HepG2 (cell line): ENCODE measurements at regions not wholly inside any gene's neighbourhood (a gene's known extent, or its start where the extent isn't known, plus 50 kb on each side); places are given as distances from the start of the nearest gene placed in this dataset.

ENCODE experiments used
- ATAC-seq: fragments of 200-7000 bp; cut with Tn5 transposase; 3 replicates; pipeline ENCODE4 v1.9.1; 2020; ENCODE audit warnings: mild to moderate bottlenecking, moderate library complexity
- BruUV-seq: library from RNA; stranded (reverse); fragments of 400-500 nt; replicated peaks from 2 replicates; lab custom pipeline; 2021; lab: Mats Ljungman, UMichigan
- CTCF ChIA-PET: fragments of 300-600 bp; formaldehyde crosslinking; extraction: SDS; loops from one replicate; lab custom pipeline; 2021; ENCODE audit warnings: low total read pairs, inconsistent platforms, low intra/inter-chr PET ratio; lab: Yijun Ruan, JAX
- POLR2A ChIA-PET: fragments of 350-600 bp; sonication (Branson Sonifier 250); formaldehyde crosslinking; loops from one replicate; lab custom pipeline; 2020; ENCODE audit warnings: antibody characterized with exemption, inconsistent platforms; lab: Yijun Ruan, JAX
- DNase-seq: peaks from one replicate; pipeline ENCODE4 v3.0.0-alpha.2; 2015; ENCODE audit warnings: low spot score
- FAIRE-seq: peaks from 3 replicates; lab custom pipeline; 2011; peaks lifted over from hg19 to GRCh38; lab: Jason Lieb, UNC
- H2AFZ ChIP-seq: one replicate; pipeline ENCODE4 v1.6.1; 2011; ENCODE audit warnings: low read length, inconsistent platforms
- H3K27ac ChIP-seq: fragments of 300-600 bp; 3 replicates; pipeline ENCODE4 v1.8.0; 2011; ENCODE audit warnings: mixed run types, mild to moderate bottlenecking, mixed read lengths, low read length, inconsistent platforms; ENCODE audit not compliant: insufficient read depth; ENCODE audit errors: extremely low read length
- H3K27me3 ChIP-seq, 2 experiments: fragments of 200-600 bp in 1 of 2; 2 replicates in 1 of 2; 3 replicates in 1 of 2; pipeline versions ENCODE4 v1.6.0 to v1.8.0; 2011; ENCODE audit warnings: low read length in 2 of 2, mild to moderate bottlenecking in 2 of 2, moderate library complexity in 2 of 2, inconsistent platforms in 1 of 2; ENCODE audit not compliant: insufficient read depth in 2 of 2, control insufficient read depth in 1 of 2
- H3K36me3 ChIP-seq, 2 experiments: fragments of 200-600 bp in 1 of 2; replicated peaks in 1 of 2; 2 replicates in 1 of 2; 3 replicates in 1 of 2; pipeline versions ENCODE4 v1.5.1 to v1.8.0; 2011; ENCODE audit warnings: low read length in 2 of 2, inconsistent platforms in 1 of 2; ENCODE audit not compliant: insufficient read depth in 2 of 2, control insufficient read depth in 1 of 2
- H3K4me1 ChIP-seq: 2 replicates; pipeline ENCODE4 v1.5.1; 2012; ENCODE audit warnings: low read length, inconsistent platforms; ENCODE audit not compliant: insufficient read depth
- H3K4me2 ChIP-seq: 2 replicates; pipeline ENCODE4 v1.6.0; 2011; ENCODE audit warnings: low read depth, low read length, inconsistent platforms
- H3K4me3 ChIP-seq, 3 experiments: fragments of 200-600 bp in 1 of 3; sonication (generic), shearing (Covaris generic) in 1 of 3; replicated peaks in 1 of 3; 2 replicates each; pipeline ENCODE4 v1.5.1; 2011 to 2016; ENCODE audit warnings: low read length in 3 of 3, inconsistent platforms in 2 of 3, low read depth in 2 of 3, mild to moderate bottlenecking in 2 of 3, control low read depth in 1 of 3, mixed read lengths in 1 of 3; ENCODE audit not compliant: insufficient read depth in 1 of 3
- H3K79me2 ChIP-seq: one replicate; pipeline ENCODE4 v1.6.1; 2011; ENCODE audit warnings: low read length, inconsistent platforms; ENCODE audit not compliant: insufficient read depth
- H3K9ac ChIP-seq: 2 replicates; pipeline ENCODE4 v1.6.0; 2011; ENCODE audit warnings: mild to moderate bottlenecking, low read depth, low read length, inconsistent platforms; ENCODE audit not compliant: insufficient read depth
- H3K9me3 ChIP-seq: 2 replicates; pipeline ENCODE4 v1.5.1; 2012; ENCODE audit warnings: mild to moderate bottlenecking, low read length
- H4K20me1 ChIP-seq: 2 replicates; pipeline ENCODE4 v1.6.0; 2011; ENCODE audit warnings: inconsistent platforms, mild to moderate bottlenecking, low read length, moderate library complexity; ENCODE audit not compliant: insufficient read depth
- MZF1 ChIP-seq: sonication (generic); formaldehyde crosslinking; IDR thresholded peaks from 2 replicates; pipeline ENCODE4 v1.8.1; 2023; ENCODE audit warnings: mild to moderate bottlenecking, missing genetic modification reagents, borderline replicate concordance
- SP2 ChIP-seq: sonication (generic); formaldehyde crosslinking; IDR thresholded peaks from 2 replicates; pipeline ENCODE4 v1.5.1; 2020; ENCODE audit warnings: mild to moderate bottlenecking, missing genetic modification reagents
- TP53 ChIP-seq: sonication (generic); formaldehyde crosslinking; conservative IDR thresholded peaks from 2 replicates; pipeline ENCODE4 v1.4.0; 2020; ENCODE audit warnings: missing genetic modification reagents
- U2AF2 ChIP-seq: fragments of 200-400 bp; formaldehyde crosslinking; IDR thresholded peaks from 2 replicates; pipeline ENCODE4 v1.6.1; 2017; ENCODE audit warnings: low read depth, mild to moderate bottlenecking, low read length
- ZBTB3 ChIP-seq: sonication (generic); formaldehyde crosslinking; IDR thresholded peaks from 2 replicates; pipeline ENCODE4 v1.4.0; 2020; ENCODE audit warnings: low read depth, mild to moderate bottlenecking, moderate library complexity, missing genetic modification reagents, borderline replicate concordance
- ZFP62 ChIP-seq: sonication (generic); formaldehyde crosslinking; IDR thresholded peaks from 2 replicates; pipeline ENCODE4 v1.4.0; 2020; ENCODE audit warnings: missing genetic modification reagents
- ZNF136 ChIP-seq: sonication (generic); formaldehyde crosslinking; IDR thresholded peaks from 2 replicates; pipeline ENCODE4 v1.8.1; 2022; ENCODE audit warnings: low read depth, mild to moderate bottlenecking, moderate library complexity, missing genetic modification reagents
- ZNF431 ChIP-seq: sonication (generic); formaldehyde crosslinking; IDR thresholded peaks from 2 replicates; pipeline ENCODE4 v1.9.0; 2022; ENCODE audit warnings: missing genetic modification reagents, low read depth, mild to moderate bottlenecking, borderline replicate concordance
- ZNF441 ChIP-seq: sonication (generic); formaldehyde crosslinking; IDR thresholded peaks from 2 replicates; pipeline ENCODE4 v1.7.0; 2021; ENCODE audit warnings: missing genetic modification reagents, borderline replicate concordance
- ZNF615 ChIP-seq: sonication (generic); formaldehyde crosslinking; IDR thresholded peaks from 2 replicates; pipeline ENCODE4 v1.5.0; 2020; ENCODE audit warnings: mild to moderate bottlenecking, missing genetic modification reagents, borderline replicate concordance
- ZNF616 ChIP-seq: sonication (generic); formaldehyde crosslinking; IDR thresholded peaks from 2 replicates; pipeline ENCODE4 v1.5.0; 2020; ENCODE audit warnings: low read depth, mild to moderate bottlenecking, missing genetic modification reagents
- WGBS: methylation state at CpG from one replicate; pipeline ENCODE4 v1.1.6; 2017; ENCODE audit warnings: low lambda C conversion rate; 5-methylcytosine and 5-hydroxymethylcytosine counted together
- in situ Hi-C: cut with HindIII; loops from 2 replicates; pipeline ENCODE4 v1.10.0; 2017; ENCODE audit warnings: low pct_unique_long_range_greater_than_20kb; ENCODE audit not compliant: extremely low pct_ligation_motif_present
- intact Hi-C: fragments of 100-400 bp; cut with micrococcal nuclease; formaldehyde crosslinking; loops from one replicate; pipeline ENCODE4 v1.10.0; 2022; ENCODE audit not compliant: unreplicated experiment
- TF ChIP-seq, protein P1 (sequence below): sonication (generic); IDR thresholded peaks from 2 replicates; pipeline ENCODE4 v1.6.1; 2016; ENCODE audit warnings: low read depth, borderline replicate concordance
- TF ChIP-seq, protein P2 (sequence below): sonication (generic); formaldehyde crosslinking; IDR thresholded peaks from 2 replicates; pipeline ENCODE4 v1.5.0; 2020; ENCODE audit warnings: missing genetic modification reagents
- TF ChIP-seq, protein P3 (sequence below): sonication (generic); formaldehyde crosslinking; IDR thresholded peaks from 2 replicates; pipeline ENCODE4 v1.8.1; 2023; ENCODE audit warnings: missing genetic modification reagents, mild to moderate bottlenecking, borderline replicate concordance
- TF ChIP-seq, protein P4 (sequence below): sonication (generic); formaldehyde crosslinking; IDR thresholded peaks from 2 replicates; pipeline ENCODE4 v1.4.0; 2020; ENCODE audit warnings: missing genetic modification reagents

DNA sequence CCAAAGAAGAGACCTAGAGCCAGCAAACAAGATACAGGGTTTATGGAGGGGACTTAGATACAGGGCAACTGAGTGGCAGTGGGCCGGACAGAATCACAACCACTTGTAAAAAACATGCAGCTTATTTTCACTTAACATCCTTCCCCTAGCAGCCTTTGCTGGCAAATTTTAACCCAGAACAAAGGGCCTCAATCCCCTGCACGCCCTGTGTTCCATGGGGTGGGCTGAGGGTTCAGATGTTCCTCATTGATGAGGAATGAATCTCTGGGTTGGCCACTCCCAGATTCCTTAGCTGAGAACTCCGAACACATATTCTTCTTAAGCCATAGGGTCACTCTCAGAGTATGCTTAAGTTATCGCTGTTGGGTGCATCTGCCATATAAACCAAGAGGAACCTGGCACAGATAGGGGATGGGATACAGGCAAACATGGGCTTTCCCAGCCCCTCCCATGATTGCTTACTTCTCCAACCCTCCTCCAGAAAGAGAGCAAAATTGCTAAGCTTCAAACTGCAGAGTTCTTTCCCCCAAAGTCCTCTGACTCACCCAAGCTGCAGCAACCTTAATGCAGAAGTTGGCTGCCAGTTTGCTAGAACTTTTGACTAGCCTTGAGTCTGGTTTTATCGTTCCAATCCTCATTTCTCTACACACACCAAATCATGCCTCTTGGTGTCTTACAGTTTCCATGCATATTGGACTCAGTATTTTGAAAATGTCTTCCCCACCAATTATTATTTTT, 146.9 kb downstream of the CD47 start (continued):
- TF ChIP-seq, protein P1, sequence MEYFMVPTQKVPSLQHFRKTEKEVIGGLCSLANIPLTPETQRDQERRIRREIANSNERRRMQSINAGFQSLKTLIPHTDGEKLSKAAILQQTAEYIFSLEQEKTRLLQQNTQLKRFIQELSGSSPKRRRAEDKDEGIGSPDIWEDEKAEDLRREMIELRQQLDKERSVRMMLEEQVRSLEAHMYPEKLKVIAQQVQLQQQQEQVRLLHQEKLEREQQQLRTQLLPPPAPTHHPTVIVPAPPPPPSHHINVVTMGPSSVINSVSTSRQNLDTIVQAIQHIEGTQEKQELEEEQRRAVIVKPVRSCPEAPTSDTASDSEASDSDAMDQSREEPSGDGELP = no peak
- TF ChIP-seq ZNF136 = no peak
- TF ChIP-seq, protein P2, sequence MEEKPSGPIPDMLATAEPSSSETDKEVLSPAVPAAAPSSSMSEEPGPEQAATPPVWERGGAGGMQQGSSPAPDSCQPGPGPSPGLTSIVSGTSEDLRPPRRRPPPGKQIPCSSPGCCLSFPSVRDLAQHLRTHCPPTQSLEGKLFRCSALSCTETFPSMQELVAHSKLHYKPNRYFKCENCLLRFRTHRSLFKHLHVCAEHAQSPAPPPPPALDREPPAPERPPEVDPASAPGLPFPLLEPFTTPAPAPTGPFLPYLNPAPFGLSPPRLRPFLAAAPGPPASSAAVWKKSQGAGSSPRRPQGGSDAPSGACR (CRISPR knock-in tag) = no peak
- TF ChIP-seq, all 625 proteins: peak for 0

DNA sequence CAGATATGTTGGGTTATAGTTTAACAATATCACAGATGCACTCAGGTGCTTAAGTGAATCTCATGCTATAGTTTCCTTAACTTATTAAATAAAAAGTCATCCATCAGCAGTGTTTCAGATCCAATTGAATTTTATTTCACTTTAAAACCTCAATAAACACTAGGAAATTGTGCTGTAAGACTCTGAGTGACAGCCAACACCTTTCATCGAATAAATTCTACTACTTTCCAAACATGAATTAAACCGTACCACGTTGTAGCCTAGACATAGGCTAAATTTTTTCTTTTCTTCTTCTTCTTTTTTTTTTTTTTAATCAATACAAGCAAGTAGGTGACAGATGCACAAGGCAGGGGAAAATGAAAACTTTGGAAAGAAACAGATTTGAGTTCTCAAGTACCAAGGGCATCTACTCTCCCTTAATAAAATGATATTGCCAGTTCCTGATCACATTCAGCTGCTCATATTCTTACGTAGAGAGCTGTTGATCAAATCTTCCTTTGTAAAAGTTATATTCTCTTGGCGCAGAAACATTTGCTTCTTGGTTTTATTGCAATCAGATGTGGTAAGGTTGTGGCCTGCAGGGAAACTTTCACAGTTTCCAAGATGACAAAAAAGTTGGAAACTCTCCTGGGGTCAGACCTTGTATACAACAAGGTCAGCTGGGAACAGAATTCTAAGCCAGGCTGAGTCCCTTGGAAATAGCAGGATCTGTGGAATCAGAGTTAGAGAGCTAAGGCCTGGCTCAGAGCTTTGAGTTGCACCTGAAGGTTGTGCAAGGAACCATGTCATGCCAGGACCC, 147.7 kb downstream of the CD47 start:
- in situ Hi-C loops (no loop called here), intact Hi-C loops (loop anchor here (10.0 kb wide), 1 partner anchor 202 kb away; no protein-coding TSS in a partner anchor)
- WGBS = 28% methylated on average over 5 of the region's 5 CpGs
- ChIA-PET POLR2A (no interaction called here), CTCF (no interaction called here)
- no peak for ATAC-seq
- no peak for FAIRE-seq
- Histone ChIP-seq H2AFZ (no peak overlapping the region), H3K4me3 (no peak overlapping the region), H3K79me2 (no peaks in the 10 kb centered on the region), H4K20me1 (no peaks in the 10 kb centered on the region), H3K36me3 (no peaks in the 10 kb centered on the region), H3K9ac (no peak overlapping the region), H3K4me2 (no peak overlapping the region), H3K27ac (no peak overlapping the region), H3K4me1 (no peaks in the 10 kb centered on the region), H3K9me3 (no peaks in the 10 kb centered on the region), H3K27me3 (peaks cover 1 to 25% of the 10 kb centered on the region in 2 experiments; a peak in 3 of 5 replicates)
- TF ChIP-seq ZNF441 (CRISPR knock-in tag) = no peak
- no peak for TF ChIP-seq MZF1 (CRISPR knock-in tag)
- TF ChIP-seq ZBTB3 (CRISPR knock-in tag) = no peak
- no peak for TF ChIP-seq SP2
- TF ChIP-seq, protein P3, sequence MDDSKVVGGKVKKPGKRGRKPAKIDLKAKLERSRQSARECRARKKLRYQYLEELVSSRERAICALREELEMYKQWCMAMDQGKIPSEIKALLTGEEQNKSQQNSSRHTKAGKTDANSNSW (CRISPR knock-in tag) = no peak
- TF ChIP-seq ZNF431 (CRISPR knock-in tag) = no peak
- no peak for TF ChIP-seq ZNF615 (CRISPR knock-in tag)
- no peak for TF ChIP-seq TP53 (CRISPR knock-in tag)
- no peak for TF ChIP-seq ZNF616
- no peak for TF ChIP-seq ZFP62
- TF ChIP-seq, protein P4, sequence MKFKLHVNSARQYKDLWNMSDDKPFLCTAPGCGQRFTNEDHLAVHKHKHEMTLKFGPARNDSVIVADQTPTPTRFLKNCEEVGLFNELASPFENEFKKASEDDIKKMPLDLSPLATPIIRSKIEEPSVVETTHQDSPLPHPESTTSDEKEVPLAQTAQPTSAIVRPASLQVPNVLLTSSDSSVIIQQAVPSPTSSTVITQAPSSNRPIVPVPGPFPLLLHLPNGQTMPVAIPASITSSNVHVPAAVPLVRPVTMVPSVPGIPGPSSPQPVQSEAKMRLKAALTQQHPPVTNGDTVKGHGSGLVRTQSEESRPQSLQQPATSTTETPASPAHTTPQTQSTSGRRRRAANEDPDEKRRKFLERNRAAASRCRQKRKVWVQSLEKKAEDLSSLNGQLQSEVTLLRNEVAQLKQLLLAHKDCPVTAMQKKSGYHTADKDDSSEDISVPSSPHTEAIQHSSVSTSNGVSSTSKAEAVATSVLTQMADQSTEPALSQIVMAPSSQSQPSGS (CRISPR knock-in tag) = no peak
- TF ChIP-seq U2AF2 = no peak
- BruUV-seq = no TSS peak
- DNase-seq = no peak
